ENCODE measurements at regions not wholly inside any gene's neighbourhood (a gene's known extent, or its start where the extent isn't known, plus 50 kb on each side); places are given as distances from the start of the nearest gene placed in this dataset.
"Not testable (repeated sequence)": the region's sequence is repeated elsewhere in the genome, so short reads cannot be mapped to it uniquely, and the experiment has no call there.

GRCh38 chr3:35266065-35266464 is 373.3 kb upstream of the ARPP21 start:
- not testable (repeated sequence) for H3K27me3 Mint-ChIP-seq; H3K9me3 Mint-ChIP-seq; H3K27ac Mint-ChIP-seq; H3K36me3 Mint-ChIP-seq (ENCODE audit: low read depth); H3K4me3 Mint-ChIP-seq; H3K4me1 Mint-ChIP-seq (ENCODE audit: low read depth)

- no peak overlapping the region for H3K4me3 Mint-ChIP-seq
- no peak overlapping the region for H3K27ac Mint-ChIP-seq
- H3K27me3 Mint-ChIP-seq = no peaks in the 10 kb centered on the region
Measured at GRCh38 chr3:35275768-35276167, 363.6 kb upstream of the ARPP21 start.

GRCh38 chr3:35276568-35276967 is 362.8 kb upstream of the ARPP21 start:
- Mint-ChIP-seq H3K4me1 (ENCODE audit: low read depth) (no peaks in the 10 kb centered on the region), H3K4me3 (no peak overlapping the region), H3K27ac (no peak overlapping the region), H3K36me3 (ENCODE audit: low read depth) (no peaks in the 10 kb centered on the region), H3K27me3 (no peaks in the 10 kb centered on the region), H3K9me3 (peaks cover 12% of the 10 kb centered on the region)

More at GRCh38 chr3:35275768-35276167, 363.6 kb upstream of the ARPP21 start:
- Mint-ChIP-seq H3K4me1 (ENCODE audit: low read depth) (no peaks in the 10 kb centered on the region), H3K36me3 (ENCODE audit: low read depth) (no peaks in the 10 kb centered on the region), H3K9me3 (peaks cover 12% of the 10 kb centered on the region)

- H3K27ac Mint-ChIP-seq = no peak overlapping the region
- H3K27me3 Mint-ChIP-seq = peaks cover 4% of the 10 kb centered on the region
- peaks cover 21% of the 10 kb centered on the region for H3K9me3 Mint-ChIP-seq
- peaks cover 11% of the 10 kb centered on the region for H3K4me1 Mint-ChIP-seq (ENCODE audit: low read depth)
- no peak overlapping the region for H3K4me3 Mint-ChIP-seq
- no peaks in the 10 kb centered on the region for H3K36me3 Mint-ChIP-seq (ENCODE audit: low read depth)
Measured at GRCh38 chr3:35291471-35292236, 347.7 kb upstream of the ARPP21 start.

- peaks cover 12% of the 10 kb centered on the region for H3K4me1 Mint-ChIP-seq (ENCODE audit: low read depth)
- H3K27me3 Mint-ChIP-seq = peaks cover 4% of the 10 kb centered on the region
- H3K9me3 Mint-ChIP-seq = peaks cover 22% of the 10 kb centered on the region
- no peaks in the 10 kb centered on the region for H3K36me3 Mint-ChIP-seq (ENCODE audit: low read depth)
- no peak overlapping the region for H3K4me3 Mint-ChIP-seq
- H3K27ac Mint-ChIP-seq = no peak overlapping the region
Measured at GRCh38 chr3:35292568-35292967, 346.8 kb upstream of the ARPP21 start.

- peaks cover 9% of the 10 kb centered on the region for H3K9me3 Mint-ChIP-seq
- H3K4me3 Mint-ChIP-seq = no peak overlapping the region
- peaks cover 4% of the 10 kb centered on the region for H3K27me3 Mint-ChIP-seq
- H3K36me3 Mint-ChIP-seq (ENCODE audit: low read depth) = no peaks in the 10 kb centered on the region
- H3K4me1 Mint-ChIP-seq (ENCODE audit: low read depth) = peaks cover 12% of the 10 kb centered on the region
- no peak overlapping the region for H3K27ac Mint-ChIP-seq
Measured at GRCh38 chr3:35295906-35296305, 343.4 kb upstream of the ARPP21 start.

- Mint-ChIP-seq H3K27ac (no peak overlapping the region), H3K4me3 (no peak overlapping the region), H3K9me3 (peaks cover 9% of the 10 kb centered on the region)
Measured at GRCh38 chr3:35296533-35296932, 342.8 kb upstream of the ARPP21 start.

GRCh38 chr3:35296944-35297343 is 342.4 kb upstream of the ARPP21 start:
- H3K9me3 Mint-ChIP-seq; H3K27ac Mint-ChIP-seq; H3K36me3 Mint-ChIP-seq (ENCODE audit: low read depth); H3K27me3 Mint-ChIP-seq; H3K4me3 Mint-ChIP-seq: not testable (repeated sequence)
- peaks cover 12% of the 10 kb centered on the region for H3K4me1 Mint-ChIP-seq (ENCODE audit: low read depth)

More at GRCh38 chr3:35296533-35296932, 342.8 kb upstream of the ARPP21 start:
- H3K4me1 Mint-ChIP-seq (ENCODE audit: low read depth) = peaks cover 12% of the 10 kb centered on the region
- H3K27me3 Mint-ChIP-seq = peaks cover 4% of the 10 kb centered on the region
- H3K36me3 Mint-ChIP-seq (ENCODE audit: low read depth) = no peaks in the 10 kb centered on the region

GRCh38 chr3:35305406-35305805 is 333.9 kb upstream of the ARPP21 start:
- Mint-ChIP-seq H3K27ac (no peak overlapping the region), H3K36me3 (ENCODE audit: low read depth) (no peaks in the 10 kb centered on the region), H3K9me3 (peaks cover 8% of the 10 kb centered on the region), H3K4me3 (no peak overlapping the region), H3K27me3 (peaks cover 6% of the 10 kb centered on the region), H3K4me1 (ENCODE audit: low read depth) (no peaks in the 10 kb centered on the region)

GRCh38 chr3:35307296-35307695 is 332.0 kb upstream of the ARPP21 start:
- Mint-ChIP-seq H3K4me3 (no peak overlapping the region), H3K36me3 (ENCODE audit: low read depth) (no peaks in the 10 kb centered on the region), H3K27ac (no peak overlapping the region), H3K27me3 (peaks cover 3% of the 10 kb centered on the region), H3K4me1 (ENCODE audit: low read depth) (no peaks in the 10 kb centered on the region), H3K9me3 (peaks cover 8% of the 10 kb centered on the region)

GRCh38 chr3:35316841-35317240 is 322.5 kb upstream of the ARPP21 start:
- H3K27me3 Mint-ChIP-seq; H3K4me1 Mint-ChIP-seq (ENCODE audit: low read depth); H3K9me3 Mint-ChIP-seq: not testable (repeated sequence)

GRCh38 chr3:35320646-35321407 is 318.5 kb upstream of the ARPP21 start:
- no peak overlapping the region for H3K27ac Mint-ChIP-seq
- H3K36me3 Mint-ChIP-seq (ENCODE audit: low read depth) = no peaks in the 10 kb centered on the region
- no peaks in the 10 kb centered on the region for H3K27me3 Mint-ChIP-seq
- no peak overlapping the region for H3K4me3 Mint-ChIP-seq
- H3K4me1 Mint-ChIP-seq (ENCODE audit: low read depth) = no peaks in the 10 kb centered on the region
- H3K9me3 Mint-ChIP-seq = no peaks in the 10 kb centered on the region

More at GRCh38 chr3:35316841-35317240, 322.5 kb upstream of the ARPP21 start:
- H3K36me3 Mint-ChIP-seq (ENCODE audit: low read depth); H3K27ac Mint-ChIP-seq; H3K4me3 Mint-ChIP-seq: not testable (repeated sequence)

- no peaks in the 10 kb centered on the region for H3K36me3 Mint-ChIP-seq (ENCODE audit: low read depth)
- H3K27ac Mint-ChIP-seq = no peak overlapping the region
- peaks cover 4% of the 10 kb centered on the region for H3K9me3 Mint-ChIP-seq
- no peaks in the 10 kb centered on the region for H3K4me1 Mint-ChIP-seq (ENCODE audit: low read depth)
- no peak overlapping the region for H3K4me3 Mint-ChIP-seq
- no peaks in the 10 kb centered on the region for H3K27me3 Mint-ChIP-seq
Measured at GRCh38 chr3:35322070-35322469, 317.3 kb upstream of the ARPP21 start.

- no peaks in the 10 kb centered on the region for H3K36me3 Mint-ChIP-seq (ENCODE audit: low read depth)
- no peaks in the 10 kb centered on the region for H3K4me1 Mint-ChIP-seq (ENCODE audit: low read depth)
- no peak overlapping the region for H3K4me3 Mint-ChIP-seq
- no peak overlapping the region for H3K27ac Mint-ChIP-seq
- H3K27me3 Mint-ChIP-seq = no peaks in the 10 kb centered on the region
- peaks cover 5% of the 10 kb centered on the region for H3K9me3 Mint-ChIP-seq
Measured at GRCh38 chr3:35335703-35336102, 303.6 kb upstream of the ARPP21 start.

- no peaks in the 10 kb centered on the region for H3K27me3 Mint-ChIP-seq
- peaks cover 4% of the 10 kb centered on the region for H3K9me3 Mint-ChIP-seq
- H3K27ac Mint-ChIP-seq = no peak overlapping the region
- no peaks in the 10 kb centered on the region for H3K36me3 Mint-ChIP-seq (ENCODE audit: low read depth)
- no peaks in the 10 kb centered on the region for H3K4me1 Mint-ChIP-seq (ENCODE audit: low read depth)
- no peak overlapping the region for H3K4me3 Mint-ChIP-seq
Measured at GRCh38 chr3:35336601-35337000, 302.7 kb upstream of the ARPP21 start.

All from stimulated activated naive CD8-positive, alpha-beta T cell treated with anti-CD3 and anti-CD28 coated beads, Interleukin-15, Interleukin-2, amounts not matched to agents 100 ng/mL and 50 ng/mL, for 24 hours (primary cell).